WI38 (cell line): ENCODE measurements at regions not wholly inside any gene's neighbourhood (a gene's known extent, or its start where the extent isn't known, plus 50 kb on each side); places are given as distances from the start of the nearest gene placed in this dataset.

Experiments
- H3K4me3 ChIP-seq: 2 replicates; pipeline ENCODE4 v1.5.1; 2011; ENCODE audit warnings: low read depth, mild to moderate bottlenecking, control low read depth, low read length
- TF ChIP-seq, protein P1 (sequence below): IDR thresholded peaks from 2 replicates; pipeline ENCODE4 v1.5.1; 2012; ENCODE audit warnings: low read depth, mild to moderate bottlenecking, control low read depth, low read length

DNA sequence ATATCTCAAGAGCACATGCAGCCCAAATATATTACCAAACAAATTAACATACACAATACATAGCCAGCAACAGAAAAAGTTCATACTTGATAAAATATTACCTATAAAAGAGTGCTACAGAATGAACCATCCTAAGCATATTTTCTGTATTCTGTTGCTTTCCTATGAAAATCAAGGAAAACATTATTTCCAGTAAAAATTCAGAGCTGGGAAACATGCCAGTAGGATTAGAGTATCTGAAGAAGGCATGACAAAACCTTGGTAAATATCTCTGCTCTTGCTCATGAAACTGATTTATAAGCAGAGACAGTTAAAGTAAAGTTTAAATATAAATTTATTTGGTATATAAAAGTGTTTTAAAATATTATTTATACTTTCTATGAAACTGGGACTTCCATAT, 599.7 kb downstream of the ARAP2 start:
- no peak overlapping the region for H3K4me3 ChIP-seq
- TF ChIP-seq, protein P1, sequence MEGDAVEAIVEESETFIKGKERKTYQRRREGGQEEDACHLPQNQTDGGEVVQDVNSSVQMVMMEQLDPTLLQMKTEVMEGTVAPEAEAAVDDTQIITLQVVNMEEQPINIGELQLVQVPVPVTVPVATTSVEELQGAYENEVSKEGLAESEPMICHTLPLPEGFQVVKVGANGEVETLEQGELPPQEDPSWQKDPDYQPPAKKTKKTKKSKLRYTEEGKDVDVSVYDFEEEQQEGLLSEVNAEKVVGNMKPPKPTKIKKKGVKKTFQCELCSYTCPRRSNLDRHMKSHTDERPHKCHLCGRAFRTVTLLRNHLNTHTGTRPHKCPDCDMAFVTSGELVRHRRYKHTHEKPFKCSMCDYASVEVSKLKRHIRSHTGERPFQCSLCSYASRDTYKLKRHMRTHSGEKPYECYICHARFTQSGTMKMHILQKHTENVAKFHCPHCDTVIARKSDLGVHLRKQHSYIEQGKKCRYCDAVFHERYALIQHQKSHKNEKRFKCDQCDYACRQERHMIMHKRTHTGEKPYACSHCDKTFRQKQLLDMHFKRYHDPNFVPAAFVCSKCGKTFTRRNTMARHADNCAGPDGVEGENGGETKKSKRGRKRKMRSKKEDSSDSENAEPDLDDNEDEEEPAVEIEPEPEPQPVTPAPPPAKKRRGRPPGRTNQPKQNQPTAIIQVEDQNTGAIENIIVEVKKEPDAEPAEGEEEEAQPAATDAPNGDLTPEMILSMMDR, result no peak

DNA sequence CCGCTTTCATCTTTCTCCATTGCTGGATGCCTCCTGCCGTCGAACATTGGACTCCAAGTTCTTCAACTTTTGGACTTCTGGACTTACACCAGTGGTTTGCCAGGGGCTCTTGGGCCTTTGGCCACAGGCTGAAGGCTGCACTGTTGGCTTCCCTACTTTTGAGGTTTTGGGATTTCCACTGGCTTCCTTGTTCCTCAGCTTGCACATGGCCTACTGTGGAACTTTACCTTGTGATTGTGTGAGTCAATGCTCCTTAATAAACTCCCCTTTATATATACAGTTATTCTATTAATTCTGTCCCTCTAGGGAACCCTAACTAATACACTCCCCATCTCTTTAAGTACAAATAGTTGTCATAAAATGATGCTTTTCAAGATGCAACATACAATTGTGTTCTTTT, 595.3 kb downstream of the ARAP2 start:
- no peak overlapping the region for H3K4me3 ChIP-seq
- TF ChIP-seq, protein P1, result no peak

DNA sequence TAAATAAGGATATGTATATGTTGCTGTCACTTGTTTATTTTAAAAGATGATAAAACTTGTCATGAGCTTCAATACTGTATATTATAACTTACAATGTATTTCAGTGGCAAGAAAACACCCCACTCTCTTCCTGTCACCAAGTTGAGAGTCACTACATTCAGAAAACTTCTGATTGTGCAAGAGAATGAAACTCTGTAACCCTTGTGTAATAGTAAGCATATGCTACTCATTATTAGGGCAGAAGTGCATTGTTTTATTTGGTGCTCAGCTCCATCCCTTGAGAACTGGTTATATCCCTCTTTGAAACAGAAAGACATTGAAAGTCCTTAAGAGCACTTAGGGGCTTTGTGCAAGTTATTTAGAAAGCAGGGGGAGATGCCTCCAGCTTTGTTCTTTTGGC, 594.5 kb downstream of the ARAP2 start:
- no peak overlapping the region for H3K4me3 ChIP-seq
- TF ChIP-seq, protein P1, result no peak

DNA sequence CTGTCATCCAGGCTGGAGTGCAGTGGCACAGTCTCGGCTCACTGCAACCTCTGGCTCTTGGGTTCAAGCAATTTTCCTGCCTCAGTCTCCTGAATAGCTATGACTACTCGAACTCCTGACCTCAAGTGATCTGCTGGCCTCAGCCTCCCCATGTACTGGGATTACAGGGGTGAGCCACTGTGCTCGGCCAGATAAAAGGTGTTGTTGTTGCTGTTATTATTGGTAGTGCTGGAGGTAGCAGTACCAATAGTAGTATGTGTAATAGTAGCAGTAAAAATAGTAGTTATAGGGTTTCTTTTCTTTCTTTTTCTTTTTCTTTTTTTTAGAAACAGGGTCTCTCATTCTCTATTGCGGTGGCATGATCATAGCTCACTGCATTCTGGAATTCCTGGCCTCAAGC, 592.1 kb downstream of the ARAP2 start:
- H3K4me3 ChIP-seq, result no peak overlapping the region
- TF ChIP-seq, protein P1, result no peak

DNA sequence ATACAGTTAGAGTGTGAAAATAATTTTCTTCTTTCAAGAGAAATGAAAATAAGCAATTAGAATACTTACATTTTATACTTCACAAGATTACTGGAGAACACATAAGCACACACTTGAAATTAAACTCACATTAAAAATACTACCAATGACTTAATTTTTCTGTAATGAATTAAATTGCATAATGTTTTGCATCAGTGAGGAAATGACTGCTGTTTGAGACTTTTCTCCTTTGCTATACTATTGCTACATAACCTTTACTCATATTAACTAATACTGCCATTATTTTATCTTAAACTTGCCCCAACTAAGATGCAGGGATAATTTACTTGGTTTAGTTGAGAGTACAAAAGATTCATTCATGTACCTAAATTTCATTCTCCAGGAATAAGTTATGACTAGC, 590.9 kb downstream of the ARAP2 start:
- H3K4me3 ChIP-seq, result no peak overlapping the region
- TF ChIP-seq, protein P1, result no peak

DNA sequence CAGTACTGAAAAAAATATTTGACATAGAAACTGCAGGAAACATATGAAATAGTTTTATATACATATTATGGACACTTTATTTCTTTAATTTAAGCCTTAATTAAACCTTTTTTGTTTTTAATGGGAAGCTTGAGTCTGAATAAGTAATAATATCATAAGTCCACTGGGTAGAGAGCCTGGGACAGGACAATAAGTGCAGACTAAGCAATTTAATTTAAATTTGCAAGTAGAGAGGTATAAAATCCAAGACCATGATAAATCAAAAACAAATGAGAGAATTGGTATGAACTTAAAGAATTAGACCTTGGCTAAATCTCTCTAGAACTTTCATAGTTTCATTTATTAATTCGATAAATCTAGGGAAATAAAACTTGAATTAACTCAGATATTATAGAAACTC, 571.2 kb downstream of the ARAP2 start:
- TF ChIP-seq, protein P1, result no peak

DNA sequence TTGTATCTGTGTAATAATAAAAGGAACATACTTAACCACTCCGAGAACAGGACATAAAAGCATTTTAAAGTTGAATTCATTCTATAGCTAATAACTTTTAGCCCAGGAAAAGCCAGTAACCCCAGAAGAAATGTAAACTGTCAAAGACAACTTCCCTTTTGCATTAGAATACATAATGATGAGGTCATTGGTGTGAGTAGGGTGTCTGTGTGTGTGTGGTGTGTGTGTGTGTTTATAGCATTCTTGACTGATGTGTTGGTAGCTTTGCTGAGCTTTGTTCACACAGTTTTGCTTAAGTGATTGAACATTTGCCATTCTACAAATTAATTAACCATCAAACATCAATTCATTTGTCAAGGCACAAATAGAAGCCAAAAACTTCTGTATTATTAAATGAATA, 559.6 kb downstream of the ARAP2 start:
- TF ChIP-seq, protein P1, result no peak
- no peak overlapping the region for H3K4me3 ChIP-seq

More for the DNA sequence above, 571.2 kb downstream of the ARAP2 start:
- H3K4me3 ChIP-seq, result no peak overlapping the region
